H9 (cell line): ENCODE measurements at regions not wholly inside any gene's neighbourhood (a gene's known extent, or its start where the extent isn't known, plus 50 kb on each side); places are given as distances from the start of the nearest gene placed in this dataset.

Source experiments
- DNase-seq: peaks from one replicate; pipeline ENCODE4 v3.0.0-alpha.2; 2017
- H2AFZ ChIP-seq: one replicate; pipeline ENCODE4 v1.6.1; 2013; ENCODE audit warnings: mild to moderate bottlenecking, low read length, control low read depth, moderate library complexity
- H2AK5ac ChIP-seq: 2 replicates; pipeline ENCODE4 v1.6.1; 2013; ENCODE audit warnings: low read length, control low read depth, mixed read lengths; ENCODE audit not compliant: insufficient read length
- H2BK120ac ChIP-seq: one replicate; pipeline ENCODE4 v1.6.1; 2013; ENCODE audit warnings: low read depth, mild to moderate bottlenecking, low read length, control low read depth, inconsistent platforms; ENCODE audit not compliant: poor library complexity, severe bottlenecking
- H2BK12ac ChIP-seq: 2 replicates; pipeline ENCODE4 v1.6.1; 2013; ENCODE audit warnings: low read length, control low read depth, mixed read lengths, low read depth; ENCODE audit not compliant: insufficient read length
- H2BK15ac ChIP-seq: 2 replicates; pipeline ENCODE4 v1.6.1; 2013; ENCODE audit warnings: low read depth, low read length, control low read depth
- H2BK20ac ChIP-seq: one replicate; pipeline ENCODE4 v1.6.1; 2013; ENCODE audit warnings: low read depth, mild to moderate bottlenecking, low read length, control low read depth, inconsistent platforms; ENCODE audit not compliant: poor library complexity, severe bottlenecking
- H2BK5ac ChIP-seq: 2 replicates; pipeline ENCODE4 v1.6.1; 2013; ENCODE audit warnings: low read length, control low read depth, mixed read lengths; ENCODE audit not compliant: insufficient read length
- H3K14ac ChIP-seq: 2 replicates; pipeline ENCODE4 v1.6.1; 2013; ENCODE audit warnings: low read length, control low read depth; ENCODE audit not compliant: insufficient read depth
- H3K18ac ChIP-seq: 2 replicates; pipeline ENCODE4 v1.6.1; 2013; ENCODE audit warnings: low read depth, mild to moderate bottlenecking, mixed read lengths, low read length, control low read depth; ENCODE audit not compliant: insufficient read length
- H3K23ac ChIP-seq: 2 replicates; pipeline ENCODE4 v1.6.1; 2013; ENCODE audit warnings: low read length, control low read depth, mixed read lengths, low read depth; ENCODE audit not compliant: insufficient read length
- H3K23me2 ChIP-seq: 2 replicates; pipeline ENCODE4 v1.6.1; 2013; ENCODE audit warnings: low read depth, mild to moderate bottlenecking, mixed read lengths, low read length, control low read depth; ENCODE audit not compliant: insufficient read length, poor library complexity, severe bottlenecking
- H3K27ac ChIP-seq: 2 replicates; pipeline ENCODE4 v1.5.1; 2013; ENCODE audit warnings: low read length, control low read depth, mixed read lengths, low read depth; ENCODE audit not compliant: insufficient read length
- H3K27me3 ChIP-seq: 2 replicates; pipeline ENCODE4 v1.6.1; 2013; ENCODE audit warnings: low read length, control low read depth, inconsistent platforms; ENCODE audit not compliant: insufficient read depth
- H3K4ac ChIP-seq: 2 replicates; pipeline ENCODE4 v1.6.1; 2013; ENCODE audit warnings: low read depth, mild to moderate bottlenecking, control low read depth, inconsistent platforms, low read length, moderate library complexity
- H3K4me1 ChIP-seq: 2 replicates; pipeline ENCODE4 v1.6.1; 2013; ENCODE audit warnings: low read length, control low read depth, inconsistent platforms; ENCODE audit not compliant: insufficient read depth
- H3K4me2 ChIP-seq: 2 replicates; pipeline ENCODE4 v1.6.1; 2013; ENCODE audit warnings: low read length, control low read depth, mixed read lengths; ENCODE audit not compliant: insufficient read length, insufficient read depth
- H3K56ac ChIP-seq: 2 replicates; pipeline ENCODE4 v1.6.1; 2013; ENCODE audit warnings: low read depth, mild to moderate bottlenecking, mixed read lengths, low read length, control low read depth; ENCODE audit not compliant: insufficient read length
- H3K79me1 ChIP-seq: 2 replicates; pipeline ENCODE4 v1.6.1; 2013; ENCODE audit warnings: low read depth, mild to moderate bottlenecking, moderate library complexity, low read length, control low read depth, inconsistent platforms; ENCODE audit not compliant: insufficient read depth, poor library complexity, severe bottlenecking
- H3K79me2 ChIP-seq: 2 replicates; pipeline ENCODE4 v1.6.1; 2013; ENCODE audit warnings: low read length, control low read depth, inconsistent platforms; ENCODE audit not compliant: insufficient read depth
- H3K9ac ChIP-seq: 2 replicates; pipeline ENCODE4 v1.6.1; 2013; ENCODE audit warnings: low read length, control low read depth, mixed read lengths; ENCODE audit not compliant: insufficient read length; ENCODE audit errors: extremely low read depth
- H3K9me3 ChIP-seq: one replicate; pipeline ENCODE4 v1.6.1; 2013; ENCODE audit warnings: low read depth, low read length, inconsistent platforms; ENCODE audit not compliant: control insufficient read depth
- H3T11ph ChIP-seq: one replicate; pipeline ENCODE4 v1.6.1; 2013; ENCODE audit warnings: mild to moderate bottlenecking, low read length, control low read depth, inconsistent platforms
- H4K20me1 ChIP-seq: one replicate; pipeline ENCODE4 v1.6.1; 2013; ENCODE audit not compliant: control insufficient read depth, insufficient read length, insufficient read depth
- H4K5ac ChIP-seq: 2 replicates; pipeline ENCODE4 v1.6.1; 2013; ENCODE audit warnings: low read depth, mild to moderate bottlenecking, mixed read lengths, low read length, control low read depth; ENCODE audit not compliant: insufficient read length
- H4K8ac ChIP-seq: replicated peaks from 2 replicates; pipeline ENCODE4 v1.6.1; 2013; ENCODE audit warnings: low read length, control low read depth, mixed read lengths, low read depth; ENCODE audit not compliant: insufficient read length
- H4K91ac ChIP-seq: 2 replicates; pipeline ENCODE4 v1.6.1; 2013; ENCODE audit warnings: low read depth, mild to moderate bottlenecking, moderate library complexity, mixed read lengths, low read length, control low read depth; ENCODE audit not compliant: insufficient read length
- H3K27ac Mint-ChIP-seq, 3 experiments: 2 replicates in 2 of 3; 3 replicates in 1 of 3; pipeline ENCODE4 v1.8.0; 2020 to 2021; ENCODE audit warnings: mixed read lengths in 3 of 3, mild to moderate bottlenecking in 1 of 3, moderate library complexity in 1 of 3
- H3K27me3 Mint-ChIP-seq: 2 replicates; pipeline ENCODE4 v1.8.0; 2021; ENCODE audit warnings: low read depth, mild to moderate bottlenecking, moderate library complexity, mixed read lengths
- H3K36me3 Mint-ChIP-seq, 3 experiments: 2 replicates in 2 of 3; 3 replicates in 1 of 3; pipeline ENCODE4 v1.8.0; 2020 to 2021; ENCODE audit warnings: low read depth in 3 of 3, mixed read lengths in 3 of 3; ENCODE audit not compliant: insufficient read depth in 1 of 3
- H3K4me1 Mint-ChIP-seq, 2 experiments: 2 replicates each; pipeline ENCODE4 v1.8.0; 2020; ENCODE audit warnings: mixed read lengths in 2 of 2
- H3K4me3 Mint-ChIP-seq, 2 experiments: 2 replicates in 1 of 2; 3 replicates in 1 of 2; pipeline ENCODE4 v1.8.0; 2020 to 2021; ENCODE audit warnings: mild to moderate bottlenecking in 2 of 2, mixed read lengths in 2 of 2, moderate library complexity in 1 of 2
- H3K9me3 Mint-ChIP-seq, 2 experiments: 2 replicates in 1 of 2; 3 replicates in 1 of 2; pipeline ENCODE4 v1.8.0; 2020; ENCODE audit warnings: mild to moderate bottlenecking in 2 of 2, mixed read lengths in 2 of 2, moderate library complexity in 1 of 2
- WGBS: extraction: QIAGEN DNeasy Blood & Tissue Kit; methylation state at CpG from one replicate; pipeline ENCODE4 v1.1.7; 2013; ENCODE audit warnings: missing lambda C conversion rate, low lambda C conversion rate, mixed read lengths; ENCODE audit not compliant: insufficient read length; ENCODE audit errors: extremely low coverage; 5-methylcytosine and 5-hydroxymethylcytosine counted together
- TF ChIP-seq, protein P1 (sequence below): fragments of 200-600 bp; sonication (generic); conservative IDR thresholded peaks from 3 replicates; pipeline ENCODE4 v1.8.0; 2021; ENCODE audit warnings: antibody characterized with exemption, mild to moderate bottlenecking

DNA sequence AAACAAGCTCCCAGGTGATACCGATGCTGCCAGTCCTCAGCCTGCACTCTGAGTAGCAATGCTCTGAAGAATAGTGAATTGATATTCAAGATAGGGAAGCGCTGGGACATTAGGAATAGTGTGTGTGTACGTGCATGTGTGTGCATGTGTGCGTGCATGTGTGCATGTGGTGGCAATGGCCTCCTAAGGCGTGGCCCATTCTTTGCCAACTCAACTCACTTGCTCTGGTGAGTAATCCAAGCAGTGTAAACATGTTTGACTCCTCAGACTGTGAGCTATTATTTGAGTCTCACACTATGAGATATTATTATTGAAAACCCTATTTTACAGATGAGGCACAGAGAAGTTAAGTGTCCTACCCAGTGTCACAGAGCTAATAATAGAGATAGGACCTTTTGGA is 186.6 kb downstream of the RAB11FIP2 start:
- no peak overlapping the region for H2BK15ac ChIP-seq
- no peaks in the 10 kb centered on the region for H4K20me1 ChIP-seq
- H3K4me2 ChIP-seq, result no peak overlapping the region
- H2BK5ac ChIP-seq, result no peak overlapping the region
- no peaks in the 10 kb centered on the region for H3K79me2 ChIP-seq
- no peaks in the 10 kb centered on the region for H3K4me1 Mint-ChIP-seq
- no peak overlapping the region for H4K5ac ChIP-seq
- H3K18ac ChIP-seq, result no peak overlapping the region
- no peak overlapping the region for H2BK20ac ChIP-seq
- H3K27me3 ChIP-seq, result no peaks in the 10 kb centered on the region
- H3T11ph ChIP-seq, result no peak overlapping the region
- no peak overlapping the region for H2AK5ac ChIP-seq
- H3K23me2 ChIP-seq, result no peaks in the 10 kb centered on the region
- no peak overlapping the region for H3K14ac ChIP-seq
- H2BK120ac ChIP-seq, result no peak overlapping the region
- H3K27me3 Mint-ChIP-seq, result peaks cover 5% of the 10 kb centered on the region
- no peak overlapping the region for H4K91ac ChIP-seq
- WGBS, result no CpG with 5 or more reads among the region's 5 CpGs
- H3K56ac ChIP-seq, result no peak overlapping the region
- no peak overlapping the region for H3K23ac ChIP-seq
- no peak overlapping the region for H2BK12ac ChIP-seq
- no peak for DNase-seq
- no peaks in the 10 kb centered on the region for H3K9me3 ChIP-seq
- H3K79me1 ChIP-seq, result no peaks in the 10 kb centered on the region
- no peaks in the 10 kb centered on the region for H3K36me3 Mint-ChIP-seq
- H3K4ac ChIP-seq, result no peak overlapping the region
- H3K9me3 Mint-ChIP-seq, result peaks cover 0 to 6% of the 10 kb centered on the region in 2 experiments; a peak in 2 of 5 replicates
- H3K27ac ChIP-seq, result no peak overlapping the region
- no peak overlapping the region for H3K27ac Mint-ChIP-seq
- TF ChIP-seq, protein P1, sequence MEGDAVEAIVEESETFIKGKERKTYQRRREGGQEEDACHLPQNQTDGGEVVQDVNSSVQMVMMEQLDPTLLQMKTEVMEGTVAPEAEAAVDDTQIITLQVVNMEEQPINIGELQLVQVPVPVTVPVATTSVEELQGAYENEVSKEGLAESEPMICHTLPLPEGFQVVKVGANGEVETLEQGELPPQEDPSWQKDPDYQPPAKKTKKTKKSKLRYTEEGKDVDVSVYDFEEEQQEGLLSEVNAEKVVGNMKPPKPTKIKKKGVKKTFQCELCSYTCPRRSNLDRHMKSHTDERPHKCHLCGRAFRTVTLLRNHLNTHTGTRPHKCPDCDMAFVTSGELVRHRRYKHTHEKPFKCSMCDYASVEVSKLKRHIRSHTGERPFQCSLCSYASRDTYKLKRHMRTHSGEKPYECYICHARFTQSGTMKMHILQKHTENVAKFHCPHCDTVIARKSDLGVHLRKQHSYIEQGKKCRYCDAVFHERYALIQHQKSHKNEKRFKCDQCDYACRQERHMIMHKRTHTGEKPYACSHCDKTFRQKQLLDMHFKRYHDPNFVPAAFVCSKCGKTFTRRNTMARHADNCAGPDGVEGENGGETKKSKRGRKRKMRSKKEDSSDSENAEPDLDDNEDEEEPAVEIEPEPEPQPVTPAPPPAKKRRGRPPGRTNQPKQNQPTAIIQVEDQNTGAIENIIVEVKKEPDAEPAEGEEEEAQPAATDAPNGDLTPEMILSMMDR, result no peak
- H3K4me1 ChIP-seq, result no peaks in the 10 kb centered on the region
- no peak overlapping the region for H3K4me3 Mint-ChIP-seq
- H4K8ac ChIP-seq, result no peak overlapping the region
- no peak overlapping the region for H2AFZ ChIP-seq
- H3K9ac ChIP-seq, result no peak overlapping the region
